ENCODE measurements at regions not wholly inside any gene's neighbourhood (a gene's known extent, or its start where the extent isn't known, plus 50 kb on each side); places are given as distances from the start of the nearest gene placed in this dataset.
A peak's percentile ranks its signal among the peaks of the same experiment; 100 is the strongest.

GRCh38 chr4:133585323-133585722 is 436.2 kb downstream of the PCDH10 start:
- CTCF ChIA-PET: no interaction called here
- no peak overlapping the region for H3K27ac ChIP-seq
- 75% methylated on average over 5 of the region's 8 CpGs for WGBS (ENCODE audit: missing lambda C conversion rate)
- no peak for FAIRE-seq
- no peaks in the 10 kb centered on the region for H3K9me3 ChIP-seq
- H3K4me3 ChIP-seq: no peak overlapping the region
- POLR2A ChIA-PET: no interaction called here
- H3K4me2 ChIP-seq: no peak overlapping the region
- no peak for TF ChIP-seq EP300 (IDR thresholded peaks at IDR 0.05)
- no peaks in the 10 kb centered on the region for H3K4me1 ChIP-seq
- DNase-seq (ENCODE audit: low read depth in 1 of 2, low spot score in 1 of 2): no peak
- no peak for ATAC-seq

DNA sequence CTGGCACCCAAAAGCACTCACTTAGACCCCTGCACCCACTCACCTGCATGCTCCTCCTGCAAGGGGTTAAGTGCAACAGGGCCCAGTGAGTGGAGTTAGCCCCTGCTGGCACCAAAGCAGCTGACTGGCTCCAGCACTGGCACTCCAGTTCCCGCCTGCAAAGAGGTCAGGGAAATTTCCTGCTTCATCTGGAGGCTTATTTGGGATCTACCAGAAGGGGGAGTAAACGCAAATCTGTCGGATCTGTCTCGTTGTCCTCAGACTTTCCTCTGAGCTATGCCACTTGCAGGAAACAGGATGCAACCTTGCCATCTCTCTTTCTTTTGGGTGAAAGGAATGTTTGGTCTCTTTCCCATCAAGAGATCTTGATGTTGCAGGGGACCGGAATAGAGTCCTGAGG is 435.6 kb downstream of the PCDH10 start:
- no peaks in the 10 kb centered on the region for H3K4me1 ChIP-seq
- no peaks in the 10 kb centered on the region for H3K9me3 ChIP-seq
- H3K27ac ChIP-seq: no peak overlapping the region
- WGBS (ENCODE audit: missing lambda C conversion rate): 74% methylated on average over 3 of the region's 5 CpGs
- no peak overlapping the region for H3K4me2 ChIP-seq
- POLR2A ChIA-PET: no interaction called here
- no peak overlapping the region for H3K4me3 ChIP-seq
- ATAC-seq: no peak
- CTCF ChIA-PET: no interaction called here
- DNase-seq (ENCODE audit: low read depth in 1 of 2, low spot score in 1 of 2): peak in 1 of 2 experiments; percentile 7
- FAIRE-seq: no peak
- TF ChIP-seq EHMT2 (IDR thresholded peaks at IDR 0.05; ENCODE audit: low read depth) (no peak), TFCP2L1 (CRISPR knock-in tag; IDR thresholded peaks at IDR 0.05) (no peak), HOXB5 (CRISPR knock-in tag; IDR thresholded peaks at IDR 0.05) (no peak), BHLHE40 (IDR thresholded peaks at IDR 0.05; ENCODE audit: low read depth, low read length) (no peak)
- TF ChIP-seq, protein P1, sequence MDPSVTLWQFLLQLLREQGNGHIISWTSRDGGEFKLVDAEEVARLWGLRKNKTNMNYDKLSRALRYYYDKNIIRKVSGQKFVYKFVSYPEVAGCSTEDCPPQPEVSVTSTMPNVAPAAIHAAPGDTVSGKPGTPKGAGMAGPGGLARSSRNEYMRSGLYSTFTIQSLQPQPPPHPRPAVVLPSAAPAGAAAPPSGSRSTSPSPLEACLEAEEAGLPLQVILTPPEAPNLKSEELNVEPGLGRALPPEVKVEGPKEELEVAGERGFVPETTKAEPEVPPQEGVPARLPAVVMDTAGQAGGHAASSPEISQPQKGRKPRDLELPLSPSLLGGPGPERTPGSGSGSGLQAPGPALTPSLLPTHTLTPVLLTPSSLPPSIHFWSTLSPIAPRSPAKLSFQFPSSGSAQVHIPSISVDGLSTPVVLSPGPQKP (IDR thresholded peaks at IDR 0.05; ENCODE audit: low read depth, low read length): no peak

- Histone ChIP-seq H3K4me2 (no peak overlapping the region), H3K9me3 (no peaks in the 10 kb centered on the region), H3K4me3 (no peak overlapping the region), H3K4me1 (no peaks in the 10 kb centered on the region), H3K27ac (no peak overlapping the region)
- DNase-seq (ENCODE audit: low read depth in 1 of 2, low spot score in 1 of 2): no peak
- ATAC-seq: no peak
- POLR2A ChIA-PET: no interaction called here
- CTCF ChIA-PET: no interaction called here
- TF ChIP-seq, protein P2, sequence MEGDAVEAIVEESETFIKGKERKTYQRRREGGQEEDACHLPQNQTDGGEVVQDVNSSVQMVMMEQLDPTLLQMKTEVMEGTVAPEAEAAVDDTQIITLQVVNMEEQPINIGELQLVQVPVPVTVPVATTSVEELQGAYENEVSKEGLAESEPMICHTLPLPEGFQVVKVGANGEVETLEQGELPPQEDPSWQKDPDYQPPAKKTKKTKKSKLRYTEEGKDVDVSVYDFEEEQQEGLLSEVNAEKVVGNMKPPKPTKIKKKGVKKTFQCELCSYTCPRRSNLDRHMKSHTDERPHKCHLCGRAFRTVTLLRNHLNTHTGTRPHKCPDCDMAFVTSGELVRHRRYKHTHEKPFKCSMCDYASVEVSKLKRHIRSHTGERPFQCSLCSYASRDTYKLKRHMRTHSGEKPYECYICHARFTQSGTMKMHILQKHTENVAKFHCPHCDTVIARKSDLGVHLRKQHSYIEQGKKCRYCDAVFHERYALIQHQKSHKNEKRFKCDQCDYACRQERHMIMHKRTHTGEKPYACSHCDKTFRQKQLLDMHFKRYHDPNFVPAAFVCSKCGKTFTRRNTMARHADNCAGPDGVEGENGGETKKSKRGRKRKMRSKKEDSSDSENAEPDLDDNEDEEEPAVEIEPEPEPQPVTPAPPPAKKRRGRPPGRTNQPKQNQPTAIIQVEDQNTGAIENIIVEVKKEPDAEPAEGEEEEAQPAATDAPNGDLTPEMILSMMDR (IDR thresholded peaks at IDR 0.05): no peak
- no peak for TF ChIP-seq MYC (IDR thresholded peaks at IDR 0.05; ENCODE audit: borderline replicate concordance, low read length)
- TF ChIP-seq, protein P3, sequence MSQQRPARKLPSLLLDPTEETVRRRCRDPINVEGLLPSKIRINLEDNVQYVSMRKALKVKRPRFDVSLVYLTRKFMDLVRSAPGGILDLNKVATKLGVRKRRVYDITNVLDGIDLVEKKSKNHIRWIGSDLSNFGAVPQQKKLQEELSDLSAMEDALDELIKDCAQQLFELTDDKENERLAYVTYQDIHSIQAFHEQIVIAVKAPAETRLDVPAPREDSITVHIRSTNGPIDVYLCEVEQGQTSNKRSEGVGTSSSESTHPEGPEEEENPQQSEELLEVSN (IDR thresholded peaks at IDR 0.05; ENCODE audit: borderline replicate concordance, low read depth): no peak
- TF ChIP-seq USF2 (IDR thresholded peaks at IDR 0.05): no peak
- TF ChIP-seq RARB (CRISPR knock-in tag; IDR thresholded peaks at IDR 0.05): no peak
- TF ChIP-seq CHD4 (IDR thresholded peaks at IDR 0.05; ENCODE audit: borderline replicate concordance): no peak
- no peak for TF ChIP-seq TP53 (CRISPR knock-in tag; IDR thresholded peaks at IDR 0.05)
- no peak for TF ChIP-seq ZC3H11A (IDR thresholded peaks at IDR 0.05)
- no peak for TF ChIP-seq POLR2A (IDR thresholded peaks at IDR 0.05; ENCODE audit: low read length)
- TF ChIP-seq KDM5A (IDR thresholded peaks at IDR 0.05): no peak
- TF ChIP-seq RFX5 (IDR thresholded peaks at IDR 0.05): no peak
- no peak for TF ChIP-seq KDM1A (IDR thresholded peaks at IDR 0.05; ENCODE audit: low read depth)
- no peak for TF ChIP-seq CBX2 (IDR thresholded peaks at IDR 0.05; ENCODE audit: borderline replicate concordance, low read depth)
- no peak for FAIRE-seq
- 16% methylated on average over 2 of the region's 2 CpGs for whole genome bisulfite sequencing (ENCODE audit: missing lambda C conversion rate)
These were observed 433.0 kb downstream of the PCDH10 start for GRCh38 chr4:133581996-133582619.

All from A549 (cell line).